GM12878 (cell line): ENCODE measurements at regions not wholly inside any gene's neighbourhood (a gene's known extent, or its start where the extent isn't known, plus 50 kb on each side); places are given as distances from the start of the nearest gene placed in this dataset.
"Not testable (repeated sequence)": the region's sequence is repeated elsewhere in the genome, so short reads cannot be mapped to it uniquely, and the experiment has no call there.

Experiments used
- ATAC-seq: fragments of 200-7000 bp; cut with Tn5 transposase; 3 replicates; pipeline ENCODE4 v1.9.1; 2020; ENCODE audit warnings: mild to moderate bottlenecking, moderate library complexity
- BruUV-seq: library from RNA; stranded (reverse); fragments of 400-500 nt; replicated peaks from 2 replicates; lab custom pipeline; 2021; lab: Mats Ljungman, UMichigan
- CTCF ChIA-PET: fragments of 300-600 bp; sonication (Branson Sonifier 250); formaldehyde crosslinking; extraction: SDS; loops from one replicate; lab custom pipeline; 2021; ENCODE audit warnings: inconsistent platforms; lab: Yijun Ruan, JAX
- POLR2A ChIA-PET: fragments of 350-600 bp; formaldehyde crosslinking; extraction: SDS; loops from one replicate; lab custom pipeline; 2021; ENCODE audit warnings: inconsistent platforms; lab: Charles Lee
- RAD21 ChIA-PET: fragments of 300-600 bp; sonication (Branson Sonifier 250); formaldehyde crosslinking; loops from one replicate; lab custom pipeline; 2023; ENCODE audit warnings: antibody characterized with exemption; ENCODE audit not compliant: unreplicated experiment; lab: Charles Lee
- SMC1A ChIA-PET: fragments of 300-600 bp; sonication (Branson Sonifier 250); formaldehyde crosslinking; loops from one replicate; lab custom pipeline; 2023; ENCODE audit not compliant: unreplicated experiment, uncharacterized antibody; lab: Charles Lee
- DNase-seq: peaks from one replicate; pipeline ENCODE4 v3.0.0-alpha.2; 2011; ENCODE audit warnings: low read depth, low spot score
- FAIRE-seq: peaks from 3 replicates; lab custom pipeline; 2011; peaks lifted over from hg19 to GRCh38; lab: Jason Lieb, UNC
- H2AFZ ChIP-seq: 2 replicates; pipeline ENCODE4 v1.6.0; 2011; ENCODE audit warnings: low read depth, low read length, control low read depth; ENCODE audit not compliant: control insufficient read depth
- H3K27ac ChIP-seq: 2 replicates; pipeline ENCODE4 v1.5.1; 2011; ENCODE audit warnings: control low read depth; ENCODE audit not compliant: control insufficient read depth, insufficient read depth
- H3K27me3 ChIP-seq, 2 experiments: replicated peaks in 1 of 2; 2 replicates each; pipeline versions ENCODE4 v1.6.0 to v1.6.1; 2011; ENCODE audit warnings: low read length in 1 of 2; ENCODE audit not compliant: control insufficient read depth in 2 of 2, insufficient read depth in 2 of 2
- H3K36me3 ChIP-seq, 2 experiments: 2 replicates each; pipeline ENCODE4 v1.5.1; 2011; ENCODE audit warnings: low read length in 1 of 2; ENCODE audit not compliant: control insufficient read depth in 2 of 2, insufficient read depth in 2 of 2
- H3K4me1 ChIP-seq: 2 replicates; pipeline ENCODE4 v1.6.1; 2011; ENCODE audit warnings: mild to moderate bottlenecking, low read length, moderate library complexity, mixed read lengths; ENCODE audit not compliant: control insufficient read depth, insufficient read depth
- H3K4me2 ChIP-seq: 2 replicates; pipeline ENCODE4 v1.6.0; 2011; ENCODE audit warnings: control low read depth; ENCODE audit not compliant: control insufficient read depth, insufficient read depth
- H3K4me3 ChIP-seq: fragments of 200-600 bp; sonication (generic); 2 replicates; pipeline ENCODE4 v1.5.1; 2016
- H3K79me2 ChIP-seq: 2 replicates; pipeline ENCODE4 v1.6.0; 2011; ENCODE audit warnings: low read length; ENCODE audit not compliant: control insufficient read depth, insufficient read depth
- H3K9ac ChIP-seq: 2 replicates; pipeline ENCODE4 v1.8.0; 2011; ENCODE audit warnings: low read length, control low read depth, mixed read lengths; ENCODE audit not compliant: control insufficient read depth, insufficient read depth
- H3K9me3 ChIP-seq: replicated peaks from 3 replicates; pipeline ENCODE4 v1.5.1; 2011; ENCODE audit warnings: mild to moderate bottlenecking, low read length; ENCODE audit not compliant: control insufficient read depth, insufficient read depth
- H4K20me1 ChIP-seq: 2 replicates; pipeline ENCODE4 v1.6.0; 2011; ENCODE audit not compliant: control insufficient read depth, insufficient read depth
- ASH2L ChIP-seq: fragments of 300-600, 200-600 bp; sonication (generic); IDR thresholded peaks from 2 replicates; pipeline ENCODE4 v1.6.1; 2017; ENCODE audit warnings: low read depth, mild to moderate bottlenecking, borderline replicate concordance
- CREM ChIP-seq: IDR thresholded peaks from 2 replicates; pipeline ENCODE4 v1.6.1; 2014; ENCODE audit warnings: antibody characterized with exemption, low read depth
- DPF2 ChIP-seq: fragments of 450-650 bp; IDR thresholded peaks from 2 replicates; pipeline ENCODE4 v1.6.1; 2017; ENCODE audit warnings: mild to moderate bottlenecking
- E2F8 ChIP-seq: fragments of 450-650 bp; IDR thresholded peaks from 2 replicates; pipeline ENCODE4 v1.6.1; 2018; ENCODE audit warnings: mild to moderate bottlenecking, low read depth, moderate library complexity; ENCODE audit not compliant: partially characterized antibody
- EP300 ChIP-seq, 2 experiments: fragments of 150-350 bp in 1 of 2; IDR thresholded peaks; 2 replicates each; pipeline ENCODE4 v1.6.1; 2011 to 2012; ENCODE audit warnings: low read depth in 2 of 2, low read length in 2 of 2, borderline replicate concordance in 1 of 2, improper control_type of control experiment in 1 of 2, inconsistent platforms in 1 of 2; ENCODE audit not compliant: control insufficient read depth in 1 of 2
- GABPA ChIP-seq: IDR thresholded peaks from 2 replicates; pipeline ENCODE4 v1.6.1; 2014; ENCODE audit warnings: antibody characterized with exemption, low read depth, mild to moderate bottlenecking, inconsistent platforms
- KLF5 ChIP-seq: fragments of 450-650 bp; IDR thresholded peaks from 2 replicates; pipeline ENCODE4 v1.6.1; 2014; ENCODE audit warnings: mild to moderate bottlenecking; ENCODE audit not compliant: partially characterized antibody
- MLLT1 ChIP-seq: fragments of 450-650 bp; IDR thresholded peaks from 2 replicates; pipeline ENCODE4 v1.6.1; 2016; ENCODE audit warnings: mild to moderate bottlenecking
- MTA2 ChIP-seq: fragments of 450-650 bp; IDR thresholded peaks from 2 replicates; pipeline ENCODE4 v1.6.1; 2016; ENCODE audit warnings: low read depth, mild to moderate bottlenecking, moderate library complexity
- PML ChIP-seq: IDR thresholded peaks from 2 replicates; pipeline ENCODE4 v1.6.1; 2012; ENCODE audit warnings: low read length, inconsistent platforms
- ZNF24 ChIP-seq: fragments of 450-650 bp; IDR thresholded peaks from 2 replicates; pipeline ENCODE4 v1.6.1; 2017; ENCODE audit warnings: antibody characterized with exemption, mild to moderate bottlenecking
- WGBS: methylation state at CpG from one replicate; pipeline ENCODE4 v1.1.6; 2016; ENCODE audit warnings: low lambda C conversion rate; ENCODE audit not compliant: insufficient replicate concordance, insufficient coverage; ENCODE audit errors: missing lambda C conversion rate; 5-methylcytosine and 5-hydroxymethylcytosine counted together
- in situ Hi-C: fragments of 300-500 bp; cut with MboI; formaldehyde crosslinking; loops from 9 replicates; pipeline ENCODE4 v1.14.3; 2018; ENCODE audit warnings: mixed read lengths
- intact Hi-C: fragments of 100-400 bp; cut with micrococcal nuclease; formaldehyde crosslinking; loops from one replicate; pipeline ENCODE4 v1.14.2; 2022; ENCODE audit not compliant: unreplicated experiment

- TF ChIP-seq E2F8: no peak
- no peak for TF ChIP-seq CREM
Measured at GRCh38 chr9:75457474-75458011, 369.2 kb downstream of the OSTF1 start (continued).

GRCh38 chr9:75459311-75459710 is 371.0 kb downstream of the OSTF1 start:
- DNase-seq, intact Hi-C loops, ATAC-seq, H3K36me3 ChIP-seq, H2AFZ ChIP-seq, H3K79me2 ChIP-seq, H3K9me3 ChIP-seq, H3K4me1 ChIP-seq, in situ Hi-C loops, POLR2A ChIA-PET, H3K27ac ChIP-seq, CTCF ChIA-PET, SMC1A ChIA-PET, BruUV-seq, H3K27me3 ChIP-seq, H3K9ac ChIP-seq, H3K4me3 ChIP-seq, H3K4me2 ChIP-seq, FAIRE-seq, H4K20me1 ChIP-seq, RAD21 ChIA-PET: not testable (repeated sequence)
- 25% methylated on average over 4 of the region's 4 CpGs for WGBS

GRCh38 chr9:75461183-75461582 is 372.9 kb downstream of the OSTF1 start:
- intact Hi-C loops (no loop called here), in situ Hi-C loops (no loop called here)
- TF ChIP-seq ZNF24 (no peak), ASH2L (no peak), MLLT1 (no peak), PML (no peak), KLF5 (no peak), MTA2 (no peak), EP300 (IDR thresholded peaks at IDR 0.05; ENCODE audit: borderline replicate concordance in 1 of 2, control insufficient read depth in 1 of 2, low read depth in 2 of 2, low read length in 2 of 2) (no peak), DPF2 (no peak), GABPA (no peak)
- ATAC-seq: no peak
- DNase-seq: no peak
- no TSS peak for BruUV-seq
- H3K4me1 ChIP-seq: no peaks in the 10 kb centered on the region
- H3K27me3 ChIP-seq: no peaks in the 10 kb centered on the region
- ChIA-PET CTCF (no interaction called here), POLR2A (interaction anchor here (0.7 kb wide), 1 partner anchor 630 kb away, joined by 9 read pairs; no protein-coding TSS in a partner anchor), RAD21 (no interaction called here), SMC1A (no interaction called here)
- H3K9me3 ChIP-seq: no peaks in the 10 kb centered on the region
- no peak overlapping the region for H3K4me3 ChIP-seq
- no peak overlapping the region for H3K27ac ChIP-seq
- no peak overlapping the region for H2AFZ ChIP-seq
- no peaks in the 10 kb centered on the region for H3K36me3 ChIP-seq
- no peaks in the 10 kb centered on the region for H3K79me2 ChIP-seq
- H4K20me1 ChIP-seq: no peaks in the 10 kb centered on the region
- no peak overlapping the region for H3K4me2 ChIP-seq
- FAIRE-seq: no peak
- H3K9ac ChIP-seq: no peak overlapping the region
